Activated T-cell treated with anti-CD3 and anti-CD28 coated beads for 4 hours (primary cell): ENCODE measurements at regions not wholly inside any gene's neighbourhood (a gene's known extent, or its start where the extent isn't known, plus 50 kb on each side); places are given as distances from the start of the nearest gene placed in this dataset.
"Not testable (repeated sequence)": the region's sequence is repeated elsewhere in the genome, so short reads cannot be mapped to it uniquely, and the experiment has no call there.

Experiments used
- DNase-seq: peaks from one replicate; pipeline ENCODE4 v3.0.0-alpha.2; 2020

DNA sequence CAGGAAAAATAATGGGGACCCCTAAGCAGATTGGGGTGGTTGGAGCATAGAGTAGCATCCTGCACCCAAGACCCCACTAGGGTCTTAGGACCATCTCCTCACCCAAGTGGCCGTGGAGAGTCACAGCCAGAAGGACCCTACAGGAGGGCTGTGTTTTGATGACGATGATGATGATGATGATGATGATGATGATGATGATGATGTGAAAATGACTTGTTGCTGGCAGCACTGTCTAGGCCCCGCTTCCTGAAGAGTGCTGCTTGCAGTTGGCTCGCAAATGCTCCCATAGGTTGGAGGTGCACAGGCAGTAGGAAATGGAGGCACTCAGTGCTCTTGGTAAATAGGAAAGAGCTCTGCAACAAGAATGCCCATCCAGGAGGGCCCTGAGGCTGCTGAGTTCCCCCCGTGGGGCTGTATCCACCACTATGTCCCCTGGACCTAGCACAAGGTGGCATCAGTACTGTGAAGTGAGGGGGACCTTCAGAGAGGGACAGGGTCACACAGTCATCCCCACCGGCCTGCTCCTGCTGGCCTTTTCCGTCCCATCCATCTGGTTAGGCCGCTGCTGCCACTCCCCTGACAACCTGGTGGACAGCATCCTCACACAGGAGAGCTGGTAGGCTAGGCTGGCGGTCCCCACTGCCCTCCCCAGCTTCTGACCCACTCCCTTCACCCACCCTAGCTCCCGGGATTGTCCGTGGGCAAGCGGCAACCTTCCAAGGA lies 139.6 kb downstream of the FOXD2 start:
- no peak for DNase-seq

DNA sequence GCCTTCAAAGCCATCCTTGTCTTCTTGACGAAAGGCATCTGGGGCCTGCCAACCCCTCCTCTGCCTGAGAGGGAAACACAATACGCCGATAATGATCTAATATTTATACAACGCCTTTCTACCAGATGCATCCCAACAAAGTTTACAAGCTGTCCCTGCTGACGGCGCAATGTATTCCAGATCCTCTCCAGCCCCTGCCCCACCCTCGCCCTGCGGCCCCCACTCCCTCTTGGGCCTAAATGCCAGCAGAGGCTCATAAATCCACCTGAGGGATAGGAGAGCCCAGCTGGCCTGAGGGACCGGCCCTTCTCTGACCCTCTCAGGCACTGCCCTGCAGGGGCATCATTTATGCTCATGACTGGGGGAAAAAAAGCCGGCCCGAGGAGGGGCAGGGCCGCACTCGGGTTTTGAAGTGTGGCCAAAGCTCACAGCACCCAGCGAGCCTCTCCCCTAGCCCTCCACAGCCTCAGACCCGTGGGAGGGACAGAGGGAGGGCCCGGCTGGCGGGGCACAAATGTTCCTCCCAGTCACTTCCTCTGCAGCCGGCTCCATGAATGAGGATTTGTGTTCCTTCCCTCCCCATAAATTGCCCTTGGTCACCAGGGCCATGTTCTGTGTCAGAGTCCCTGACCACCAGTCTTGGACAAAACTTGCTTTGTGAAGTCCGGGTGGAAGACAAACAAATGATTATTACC lies 140.3 kb downstream of the FOXD2 start:
- DNase-seq: no peak

DNA sequence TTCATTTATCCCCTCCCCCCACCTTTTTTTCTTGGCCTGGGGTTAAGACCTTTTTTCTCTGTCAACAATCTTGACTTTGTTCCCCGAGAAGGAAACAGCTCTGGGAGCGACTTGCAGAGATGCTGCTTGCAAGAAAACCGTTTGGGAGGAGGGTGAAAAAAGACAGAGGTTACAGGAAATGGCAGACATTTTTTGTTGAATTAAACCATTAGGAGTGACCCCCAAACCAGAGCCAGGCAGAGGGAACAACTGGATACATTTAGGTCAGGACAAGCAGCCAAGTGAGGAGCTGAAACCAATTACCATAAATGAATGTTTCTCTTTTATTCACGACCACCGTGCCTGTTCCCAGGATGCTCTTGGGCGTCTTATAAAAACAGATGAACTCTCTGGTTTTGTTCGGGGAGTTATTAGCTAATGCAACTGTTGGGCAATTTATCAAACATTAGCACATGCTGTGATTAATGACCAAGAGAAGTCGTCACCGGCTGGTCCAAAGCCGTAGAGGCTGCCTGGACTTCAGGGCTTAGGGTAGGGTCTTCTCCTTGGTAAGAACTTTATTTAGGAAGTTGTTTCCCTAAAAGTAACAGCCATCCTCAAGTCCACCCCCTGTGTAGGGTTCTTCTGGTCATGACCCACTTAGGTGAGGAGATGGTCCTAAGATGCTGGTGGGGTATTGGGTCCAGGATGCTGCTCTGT lies 141.0 kb downstream of the FOXD2 start:
- no peak for DNase-seq

DNA sequence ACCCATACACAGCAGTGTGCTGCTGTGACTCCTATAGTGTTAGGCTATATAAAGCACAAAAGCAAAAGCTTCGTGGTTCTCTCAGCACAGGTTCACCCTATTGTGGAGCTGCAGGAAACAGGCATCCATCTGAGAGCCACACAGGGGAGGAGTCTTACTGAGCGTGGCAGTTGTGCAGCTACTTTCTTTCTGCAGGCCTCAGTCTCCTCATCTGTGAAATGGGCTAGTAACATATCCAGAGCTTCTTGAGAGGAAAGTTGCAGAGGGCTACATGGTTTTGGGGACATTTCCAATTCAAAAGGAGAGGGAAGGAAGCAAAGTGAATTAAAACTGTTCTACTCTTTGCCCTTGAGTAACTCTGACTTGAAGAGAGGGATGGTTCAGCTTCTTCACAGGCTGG lies 142.0 kb downstream of the FOXD2 start:
- DNase-seq: no peak

DNA sequence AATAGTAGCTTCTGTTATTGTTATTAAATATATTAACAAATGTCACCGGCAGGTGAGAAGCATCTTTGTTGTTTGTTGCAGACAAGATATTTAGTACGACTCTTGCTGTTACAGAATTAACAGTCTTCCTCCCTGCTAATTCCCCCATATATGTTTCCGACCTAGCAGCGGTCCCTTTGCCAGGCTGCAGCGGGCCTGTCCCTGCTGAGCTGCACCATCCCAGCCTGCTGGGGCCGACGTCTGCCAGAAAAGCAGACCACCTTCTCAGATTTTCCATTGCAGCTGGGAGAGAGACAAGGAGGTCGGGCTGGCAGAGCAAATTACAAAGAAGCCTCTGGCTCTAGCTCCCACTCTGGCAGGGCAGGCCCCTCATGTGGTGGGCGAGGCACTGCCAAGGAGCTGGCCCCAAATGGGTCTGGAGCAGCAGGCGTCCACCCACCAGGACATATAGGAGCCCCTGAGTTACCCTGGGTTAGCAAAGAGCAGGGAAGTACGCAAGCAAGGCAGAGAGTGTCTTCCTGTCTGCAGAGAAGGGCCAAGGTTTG lies 142.7 kb downstream of the FOXD2 start:
- DNase-seq: no peak

DNA sequence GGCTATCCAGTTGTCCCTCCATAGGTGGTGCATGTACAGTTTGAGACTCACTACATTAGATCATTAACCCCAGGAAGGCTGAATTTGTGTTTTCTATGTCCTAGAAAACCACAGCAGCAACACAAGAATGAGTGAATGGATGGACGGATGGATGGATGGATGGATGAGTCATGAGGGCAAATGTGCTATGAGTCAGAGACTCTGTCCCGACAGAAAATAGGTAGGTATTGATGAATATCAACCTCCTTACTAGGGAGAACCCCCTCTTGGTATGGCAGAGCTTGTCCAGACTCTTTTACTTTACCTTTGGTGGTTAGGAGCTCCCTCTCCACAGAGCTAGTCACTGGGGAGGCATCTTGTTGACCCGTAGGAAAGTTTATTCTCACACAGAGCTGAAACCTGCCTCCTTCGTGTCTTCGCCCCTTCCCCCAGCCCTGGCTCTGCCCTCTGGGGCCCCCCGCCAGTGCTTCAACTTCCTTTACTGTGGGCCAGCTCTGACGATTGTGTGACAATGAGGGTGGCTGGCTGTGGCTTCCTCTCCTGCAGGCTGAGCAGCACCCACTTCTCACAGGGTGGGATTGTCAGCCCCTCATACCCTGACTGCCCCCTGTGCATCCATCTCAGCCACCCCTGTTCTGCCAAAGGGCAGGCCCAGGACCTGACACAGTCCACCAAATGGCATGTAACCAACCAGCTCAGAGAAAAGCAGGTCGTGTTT lies 145.2 kb downstream of the FOXD2 start:
- DNase-seq: no peak

DNA sequence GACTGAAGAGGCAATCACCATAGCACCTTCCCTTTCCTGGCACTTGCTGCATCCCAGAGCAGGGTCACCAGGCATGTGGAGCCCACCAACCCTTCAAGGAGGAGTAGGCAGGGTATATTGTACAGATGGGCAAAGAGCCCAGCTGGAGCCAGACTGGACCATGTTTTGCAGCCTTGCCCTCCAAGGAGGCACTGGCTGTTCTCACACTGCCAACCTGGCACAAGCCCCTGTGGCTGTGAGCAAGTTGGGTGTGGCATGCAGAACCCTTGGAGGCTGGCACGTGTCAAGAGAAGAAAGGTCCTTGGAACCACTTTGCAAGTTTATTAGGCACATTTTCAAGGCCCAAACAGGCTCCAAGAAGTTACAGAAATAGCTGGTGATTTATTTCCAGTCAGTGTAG lies 146.4 kb downstream of the FOXD2 start:
- no peak for DNase-seq

DNA sequence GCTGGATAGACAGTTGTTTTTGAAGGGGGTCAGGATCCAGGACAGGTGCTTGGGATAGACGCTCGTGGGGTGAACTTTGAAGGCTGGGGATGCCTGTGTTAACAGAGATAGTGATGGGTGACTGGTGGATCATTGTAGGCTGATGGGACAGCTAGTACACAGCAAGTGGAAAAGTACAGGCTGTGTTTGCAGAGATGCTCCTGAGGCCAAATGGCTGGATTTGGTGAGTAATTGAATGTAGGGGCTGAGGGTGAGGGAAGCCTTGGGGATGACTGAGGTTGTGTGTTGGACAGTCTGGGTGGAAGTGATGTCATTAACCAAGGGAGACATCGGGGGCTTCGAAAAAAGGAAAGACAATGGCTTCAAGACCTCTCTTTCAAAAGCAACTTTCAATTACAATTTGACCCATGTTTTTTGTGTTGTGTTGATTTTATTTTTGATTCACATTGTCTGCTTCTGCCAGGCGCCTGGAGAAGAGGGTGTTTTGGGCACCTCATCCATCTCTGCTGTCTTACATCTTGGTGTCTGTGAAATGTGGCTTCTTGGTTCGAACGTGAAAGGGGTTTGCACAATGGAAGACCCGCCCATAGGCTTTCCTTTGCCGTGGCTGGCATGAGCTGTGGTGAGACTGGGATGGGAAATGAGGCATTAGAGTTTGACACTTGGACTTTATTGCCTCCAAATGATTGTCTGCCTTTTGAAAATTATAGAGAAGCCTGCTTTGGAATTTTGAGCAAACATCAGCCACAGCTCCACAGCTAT lies 147.5 kb downstream of the FOXD2 start:
- no peak for DNase-seq

DNA sequence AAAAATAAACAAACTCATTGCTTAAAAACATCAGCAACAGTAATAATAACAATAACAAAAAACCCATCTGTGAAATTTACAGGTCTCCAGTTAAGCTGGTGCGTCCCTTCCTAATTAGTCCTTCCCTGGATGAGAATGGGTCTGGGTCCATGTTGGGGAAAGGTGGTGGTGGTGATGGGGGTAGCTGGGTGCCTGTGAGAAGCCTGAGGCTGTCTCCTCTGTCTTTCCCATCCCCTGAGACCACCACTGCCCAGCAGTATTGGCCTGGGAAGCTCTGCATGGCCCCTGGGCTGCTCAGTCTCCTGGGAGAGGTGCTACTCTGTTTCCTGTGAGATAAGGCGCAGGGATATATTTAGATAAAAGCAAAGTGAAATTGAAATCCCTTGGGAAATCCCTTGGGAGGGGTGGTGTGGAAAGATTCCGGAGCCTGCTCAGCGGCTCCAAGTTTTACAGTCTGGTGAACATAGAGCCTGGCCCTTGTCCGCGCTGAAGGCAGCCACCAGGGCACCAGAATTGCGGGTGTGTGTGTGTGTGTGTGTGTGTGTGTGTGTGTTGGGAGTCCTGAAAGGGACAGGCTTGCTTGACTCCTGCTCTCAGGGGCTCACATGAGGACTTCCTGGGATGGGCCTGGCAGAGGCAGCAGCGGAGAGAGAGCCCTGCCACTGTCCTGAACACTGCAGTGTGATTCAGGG lies 150.2 kb downstream of the FOXD2 start:
- DNase-seq: no peak

DNA sequence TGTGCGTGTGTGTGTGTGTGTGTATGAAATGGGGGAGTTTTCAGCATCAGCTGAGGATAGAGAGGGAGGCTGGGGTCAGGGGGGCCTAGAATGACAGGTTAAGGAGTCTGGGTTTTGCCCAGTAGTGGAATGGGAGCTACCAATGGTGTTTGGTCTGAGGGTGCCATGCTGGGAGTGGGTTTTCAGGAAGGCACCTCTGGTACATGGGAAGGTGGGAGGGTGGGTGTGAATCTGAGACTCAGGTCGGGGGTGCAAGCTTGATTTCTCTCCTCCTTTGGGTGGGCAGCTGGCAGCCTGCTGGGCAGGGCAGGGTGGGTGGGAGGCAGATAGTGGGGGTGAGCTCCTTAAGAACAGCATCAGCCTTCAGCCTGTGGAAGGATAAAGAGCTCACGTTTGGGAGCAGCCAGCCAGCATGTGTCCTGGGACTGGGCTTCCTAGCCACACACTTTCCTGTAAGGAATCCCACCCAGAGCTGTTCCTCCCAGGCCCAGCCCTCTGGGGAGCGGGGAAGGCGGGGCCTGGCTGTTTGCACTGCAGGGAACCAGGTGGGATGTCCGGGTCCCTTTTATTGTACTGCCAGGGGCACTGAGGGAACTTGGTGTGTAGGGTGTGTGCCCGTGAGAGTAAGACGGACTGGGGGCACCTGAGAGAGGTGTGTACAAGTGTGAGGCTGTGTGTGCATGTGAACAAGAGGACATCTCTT lies 152.8 kb downstream of the FOXD2 start:
- no peak for DNase-seq

DNA sequence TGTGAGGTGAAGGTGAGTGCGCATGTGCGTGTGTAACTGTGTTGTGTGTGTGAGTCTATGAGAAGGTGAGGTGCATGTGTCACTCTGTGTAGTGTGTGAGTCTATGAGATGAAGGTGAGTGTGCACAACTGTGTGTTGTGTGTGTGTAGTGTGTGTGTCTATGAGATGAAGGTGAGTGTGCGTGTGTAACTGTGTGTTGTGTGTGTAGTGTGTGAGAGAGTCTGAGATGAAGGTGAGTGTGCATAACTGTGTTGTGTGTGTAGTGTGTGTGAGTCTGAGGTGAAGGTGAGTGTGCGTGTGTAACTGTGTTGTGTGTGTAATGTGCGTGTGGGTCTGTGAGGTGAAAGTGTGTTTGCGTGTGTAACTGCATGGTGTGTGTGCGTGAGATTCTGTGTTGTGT lies 154.0 kb downstream of the FOXD2 start:
- no peak for DNase-seq

DNA sequence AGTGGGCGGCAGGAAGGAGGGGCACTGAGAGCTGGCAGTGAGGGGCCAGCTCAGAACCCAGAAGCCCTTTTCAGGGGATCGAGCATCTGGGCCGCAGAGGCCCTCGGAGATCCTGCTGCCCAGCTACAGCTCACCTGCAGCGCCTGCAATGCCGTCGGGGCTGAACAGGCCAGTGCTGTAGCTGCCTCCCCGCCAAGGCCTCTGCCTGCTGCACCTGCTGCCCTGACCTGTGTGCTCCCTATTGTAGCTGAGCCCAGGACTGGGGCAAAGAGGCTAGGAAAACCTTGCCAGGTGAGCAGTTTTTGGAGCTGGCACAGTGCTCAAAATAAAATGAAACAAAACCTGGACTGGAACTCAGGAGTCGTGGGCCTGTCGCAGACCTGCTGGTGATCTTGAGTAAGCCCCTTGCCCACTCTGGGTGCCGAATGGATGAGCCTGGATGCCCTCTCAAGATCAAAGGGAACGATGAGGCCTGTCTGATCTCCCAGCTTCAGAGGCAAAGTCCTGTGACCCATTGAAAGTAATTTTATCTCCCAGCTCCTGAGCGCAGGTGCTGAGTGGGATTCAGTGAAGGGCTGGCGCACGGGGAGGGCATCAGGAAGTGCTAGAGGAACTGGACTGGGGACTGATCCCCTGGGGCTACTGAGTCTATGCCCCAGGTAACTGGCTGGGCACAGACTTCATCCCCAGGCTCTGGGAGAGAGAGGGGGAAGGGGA lies 154.6 kb downstream of the FOXD2 start:
- DNase-seq: no peak

DNA sequence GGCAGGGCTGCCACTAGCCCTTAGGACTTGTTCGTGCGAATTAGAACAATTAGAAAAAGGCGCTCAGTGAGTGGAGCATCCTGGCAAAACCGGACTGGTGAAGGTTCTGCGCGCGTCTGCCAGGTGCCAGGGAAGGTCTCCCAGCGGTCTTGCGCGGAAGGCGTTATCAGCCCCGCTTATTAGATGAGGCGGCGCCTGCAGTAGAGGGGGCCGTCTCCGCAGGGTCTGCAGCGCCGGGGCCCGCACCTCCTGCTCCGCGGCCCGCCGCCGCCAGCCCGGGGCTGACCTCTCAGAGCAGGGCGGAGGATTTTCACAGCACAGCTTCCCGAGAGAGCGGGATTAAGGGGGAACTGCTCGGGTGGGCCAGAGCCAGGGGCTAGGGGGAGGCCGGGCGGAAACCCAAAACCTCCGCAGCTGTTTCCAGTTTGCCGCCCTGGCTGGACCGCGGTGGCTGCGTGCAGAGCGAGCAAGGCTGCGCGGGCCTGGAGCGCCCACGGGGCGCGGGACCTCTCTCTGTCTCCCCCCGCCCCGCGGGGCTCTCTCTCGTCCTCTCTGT lies 155.2 kb downstream of the FOXD2 start:
- DNase-seq: no peak

DNA sequence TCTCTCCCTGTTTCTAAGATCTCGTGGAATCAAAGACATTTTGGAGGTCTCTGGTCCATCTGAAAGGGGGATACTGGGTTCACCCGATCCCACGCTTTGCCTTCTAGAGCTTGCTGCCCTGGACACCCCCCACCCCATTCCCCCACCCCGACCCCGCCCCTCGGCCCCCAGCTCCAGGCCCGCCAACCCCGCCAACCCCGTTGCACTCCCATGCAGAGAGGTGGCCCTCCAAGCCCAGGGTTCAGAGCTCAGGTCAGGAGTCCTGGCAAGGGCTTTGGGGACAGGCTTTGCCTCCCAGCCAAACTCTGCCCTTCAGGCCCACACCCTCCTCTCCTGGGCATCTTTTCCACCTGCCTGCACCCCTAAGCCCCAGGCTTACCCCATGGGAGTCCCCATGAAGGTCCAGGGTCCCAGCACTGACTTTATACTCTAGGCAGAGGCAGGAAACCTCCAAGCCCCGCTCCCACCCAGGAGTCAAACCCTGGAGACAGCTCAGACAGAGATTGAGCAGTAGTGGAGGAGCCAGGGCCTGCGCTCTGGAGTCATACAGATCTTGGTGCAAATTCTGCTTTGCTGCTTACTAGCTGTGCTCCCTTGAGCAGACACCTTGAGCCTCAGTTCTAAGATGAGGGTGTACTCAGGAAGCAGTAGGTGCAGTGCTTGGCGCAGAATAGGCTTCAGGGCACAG lies 155.9 kb downstream of the FOXD2 start:
- DNase-seq: no peak

DNA sequence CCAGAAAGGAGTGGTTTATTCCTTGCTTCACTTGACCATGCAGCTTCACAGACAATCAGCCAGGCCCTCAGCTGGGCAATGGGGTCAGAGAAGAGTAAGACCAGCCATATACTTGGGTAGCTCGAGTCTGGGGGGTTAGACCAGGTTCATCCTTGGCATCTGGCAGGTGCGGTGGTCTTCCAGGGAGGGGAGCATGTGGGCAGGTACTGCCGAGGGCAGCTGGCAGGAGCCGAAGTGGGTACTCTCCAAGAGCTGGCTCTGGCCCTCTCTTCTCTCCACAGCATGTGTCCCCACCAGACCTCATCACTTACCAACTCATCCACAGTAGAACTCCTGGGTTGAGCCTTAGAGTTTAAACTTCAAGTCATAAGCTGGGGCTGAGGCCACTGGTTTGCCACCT lies 156.8 kb downstream of the FOXD2 start:
- DNase-seq: no peak

DNA sequence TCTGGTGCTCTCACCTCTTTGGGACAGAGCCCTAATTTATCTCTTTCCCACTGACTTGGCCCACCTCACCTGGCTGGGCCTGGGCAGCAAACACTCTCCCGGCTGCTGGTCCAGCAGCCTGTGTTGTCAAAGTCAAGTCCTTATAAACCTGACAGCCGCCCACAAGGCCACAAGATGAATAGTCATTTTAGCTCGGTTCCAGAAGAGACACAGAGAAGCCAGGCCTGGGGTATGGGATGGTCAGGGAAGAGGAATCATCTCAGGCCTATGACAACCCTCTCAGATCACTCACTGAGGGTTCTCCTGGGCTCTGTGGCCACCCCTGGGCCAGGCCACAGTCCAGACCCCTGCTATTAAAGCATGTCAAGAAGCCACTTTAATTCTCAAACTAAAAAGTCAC lies 158.5 kb downstream of the FOXD2 start:
- no peak for DNase-seq

DNA sequence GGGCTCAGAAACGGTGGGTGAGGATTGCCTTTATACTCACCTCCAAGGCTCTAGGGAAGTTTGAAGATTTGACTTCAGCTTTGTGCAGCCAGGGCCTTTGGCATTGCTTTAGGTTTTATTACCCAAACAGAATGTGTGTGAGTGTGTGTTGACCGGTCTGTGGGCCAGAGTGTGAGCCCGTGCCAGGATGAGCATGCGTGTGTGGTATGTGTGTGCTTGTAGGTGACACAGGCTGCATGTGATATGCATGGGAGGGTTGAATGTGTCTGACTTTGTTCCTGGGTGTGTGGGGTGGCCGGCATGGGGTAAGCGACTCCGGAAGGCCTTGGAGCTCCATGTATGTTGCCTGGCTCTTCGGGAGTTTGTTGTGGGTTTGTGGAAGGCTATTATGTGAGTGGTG lies 160.5 kb downstream of the FOXD2 start:
- DNase-seq: no peak

DNA sequence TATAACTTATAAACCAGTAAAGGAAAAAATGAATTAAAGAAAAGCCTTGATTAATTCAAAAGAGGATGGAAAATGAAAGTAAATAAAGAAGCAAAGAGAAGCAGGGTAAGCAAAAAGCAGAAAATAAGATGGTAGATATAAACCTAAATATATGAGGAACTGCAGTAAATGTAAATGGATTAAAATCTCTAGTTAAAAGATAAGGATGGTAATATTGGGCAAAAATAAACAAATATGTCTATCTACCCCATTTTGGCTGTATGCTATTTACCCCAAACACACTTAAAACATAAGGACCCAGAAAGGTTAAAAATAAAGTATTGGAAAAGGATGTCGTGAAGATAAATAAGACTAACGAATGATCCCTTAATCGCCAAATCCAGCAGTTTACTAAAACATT lies 161.9 kb downstream of the FOXD2 start:
- DNase-seq: no peak

DNA sequence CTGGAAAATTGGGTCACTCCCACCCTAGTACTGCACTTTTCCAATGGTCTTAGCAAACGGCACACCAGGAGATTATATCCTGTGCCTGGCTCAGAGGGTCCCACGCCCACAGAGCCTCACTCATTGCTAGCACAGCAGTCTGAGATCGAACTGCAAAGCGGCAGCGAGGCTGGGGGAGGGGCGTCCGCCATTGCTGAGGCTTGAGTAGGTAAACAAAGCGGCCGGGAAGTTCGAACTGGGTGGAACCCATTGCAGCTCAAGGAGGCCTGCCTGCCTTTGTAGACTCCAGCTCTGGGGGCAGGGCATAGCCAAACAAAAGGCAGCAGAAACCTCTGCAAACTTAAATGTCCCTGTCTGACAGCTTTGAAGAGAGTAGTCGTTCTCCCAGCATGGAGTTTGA lies 164.6 kb downstream of the FOXD2 start:
- DNase-seq: not testable (repeated sequence)

DNA sequence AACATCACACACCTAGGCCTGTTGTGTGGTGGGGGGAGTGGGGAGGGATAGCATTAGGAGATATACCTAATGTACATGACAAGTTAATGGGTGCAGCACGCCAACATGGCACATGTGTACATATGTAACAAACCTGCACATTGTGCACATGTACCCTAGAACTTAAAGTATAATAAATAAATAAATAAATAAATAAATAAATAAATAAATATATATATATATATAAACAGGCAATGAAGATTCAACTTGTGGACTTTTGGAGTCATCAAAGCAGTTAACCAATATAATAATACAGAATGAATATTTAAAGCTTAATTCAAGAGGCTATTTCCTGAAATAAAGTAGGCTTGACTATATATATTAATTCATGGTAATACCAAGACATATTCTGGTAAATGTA lies 167.0 kb downstream of the FOXD2 start:
- DNase-seq: not testable (repeated sequence)
